Astrocyte (in vitro differentiated cells and primary cell): ENCODE measurements at regions not wholly inside any gene's neighbourhood (a gene's known extent, or its start where the extent isn't known, plus 50 kb on each side); places are given as distances from the start of the nearest gene placed in this dataset.

ENCODE experiments used
- CTCF ChIP-seq: IDR thresholded peaks from 2 replicates; pipeline ENCODE4 v1.5.1; 2011; ENCODE audit warnings: low read depth, mild to moderate bottlenecking, inconsistent platforms, low read length, moderate library complexity; ENCODE audit not compliant: insufficient read depth
- EZH2 ChIP-seq: IDR thresholded peaks from 2 replicates; pipeline ENCODE4 v1.6.1; 2012; ENCODE audit warnings: mild to moderate bottlenecking, low read length, inconsistent platforms; ENCODE audit not compliant: insufficient read depth

DNA sequence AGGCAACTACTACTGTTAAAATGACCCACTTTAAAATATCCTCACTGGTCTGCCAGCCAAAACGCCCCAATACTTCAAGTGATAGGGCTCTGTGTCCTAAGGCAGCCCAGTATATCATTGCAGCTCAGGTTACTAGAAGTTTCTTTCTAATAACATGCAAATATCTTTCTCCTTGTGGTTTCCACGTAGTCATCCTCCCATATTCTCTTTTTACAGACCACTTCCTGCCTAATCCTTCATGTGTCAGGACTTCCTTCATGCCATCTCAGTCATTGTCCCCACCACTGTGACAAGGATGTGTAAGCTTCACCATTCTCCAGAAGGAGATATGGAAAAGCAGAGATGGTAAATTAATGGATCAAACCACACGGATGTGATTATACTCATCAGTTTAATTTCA is 813.7 kb downstream of the MAT2B start:
- TF ChIP-seq CTCF, result no peak
- TF ChIP-seq EZH2, result no peak
